HEK293 (cell line): ENCODE measurements at regions not wholly inside any gene's neighbourhood (a gene's known extent, or its start where the extent isn't known, plus 50 kb on each side); places are given as distances from the start of the nearest gene placed in this dataset.

Experiments
- CTCF ChIA-PET: fragments of 350-600 bp; formaldehyde crosslinking; extraction: SDS; loops from one replicate; lab custom pipeline; 2021; ENCODE audit warnings: antibody characterized with exemption; lab: Yijun Ruan, JAX
- POLR2A ChIA-PET: fragments of 300-600 bp; formaldehyde crosslinking; extraction: SDS; loops from one replicate; lab custom pipeline; 2020; ENCODE audit warnings: antibody characterized with exemption, inconsistent platforms; lab: Yijun Ruan, JAX
- H3K27ac ChIP-seq: fragments of 200-500 bp; sonication (Bioruptor generic); 2 replicates; pipeline ENCODE4 v1.5.1; 2014; ENCODE audit warnings: low read depth, low read length, control low read depth, inconsistent platforms; ENCODE audit errors: extremely low read depth
- H3K36me3 ChIP-seq, 2 experiments: fragments of 200-500 bp in 1 of 2; sonication (Bioruptor generic) in 1 of 2; 1 replicate in 1 of 2; 2 replicates in 1 of 2; pipeline ENCODE4 v1.5.1; 2014 to 2017; ENCODE audit warnings: inconsistent platforms in 2 of 2, low read length in 2 of 2; ENCODE audit not compliant: control insufficient read depth in 2 of 2, insufficient read depth in 1 of 2
- H3K4me1 ChIP-seq: fragments of 200-500 bp; sonication (Bioruptor generic); 2 replicates; pipeline ENCODE4 v1.5.1; 2014; ENCODE audit warnings: mild to moderate bottlenecking, low read length, inconsistent platforms; ENCODE audit not compliant: control insufficient read depth, insufficient read depth
- H3K4me3 ChIP-seq: 2 replicates; pipeline ENCODE4 v1.5.1; 2011; ENCODE audit warnings: low read depth, mild to moderate bottlenecking, control low read depth, low read length, moderate library complexity
- H3K9me3 ChIP-seq: fragments of 200-500 bp; sonication (Bioruptor generic); 2 replicates; pipeline ENCODE4 v1.5.1; 2014; ENCODE audit warnings: low read depth, low read length, inconsistent platforms; ENCODE audit not compliant: control insufficient read depth, insufficient read depth
- HOXC10 ChIP-seq: sonication (generic); formaldehyde crosslinking; IDR thresholded peaks from 2 replicates; pipeline ENCODE4 v1.8.1; 2023; ENCODE audit warnings: mild to moderate bottlenecking, missing genetic modification reagents
- HOXD13 ChIP-seq: sonication (generic); formaldehyde crosslinking; IDR thresholded peaks from 2 replicates; pipeline ENCODE4 v1.8.0; 2022; ENCODE audit warnings: missing genetic modification reagents, borderline replicate concordance
- MZF1 ChIP-seq: fragments of 450-650 bp; formaldehyde crosslinking; IDR thresholded peaks from 2 replicates; pipeline ENCODE4 v1.5.1; 2017; ENCODE audit warnings: missing biosample characterization, missing genetic modification characterization, borderline replicate concordance
- SALL2 ChIP-seq: fragments of 450-650 bp; formaldehyde crosslinking; IDR thresholded peaks from 2 replicates; pipeline ENCODE4 v1.5.0; 2017; ENCODE audit warnings: missing biosample characterization, mild to moderate bottlenecking, missing genetic modification characterization, borderline replicate concordance
- ZFP69B ChIP-seq: fragments of 450-650 bp; formaldehyde crosslinking; IDR thresholded peaks from 2 replicates; pipeline ENCODE4 v1.5.1; 2016; ENCODE audit warnings: missing biosample characterization, missing genetic modification characterization
- ZNF175 ChIP-seq: fragments of 450-650 bp; formaldehyde crosslinking; IDR thresholded peaks from 2 replicates; pipeline ENCODE4 v1.5.1; 2016; ENCODE audit warnings: missing biosample characterization, missing genetic modification characterization
- ZNF2 ChIP-seq: fragments of 450-650 bp; formaldehyde crosslinking; IDR thresholded peaks from 2 replicates; pipeline ENCODE4 v1.5.1; 2016; ENCODE audit warnings: missing biosample characterization, missing genetic modification characterization
- ZNF274 ChIP-seq, 2 experiments: fragments of 200-500 bp in 1 of 2; fragments of 450-650 bp in 1 of 2; sonication (Bioruptor generic) in 1 of 2; formaldehyde crosslinking in 1 of 2; IDR thresholded peaks; 2 replicates each; pipeline versions ENCODE4 v1.5.1 to v1.6.1; 2014 to 2016; ENCODE audit warnings: borderline replicate concordance in 1 of 2, inconsistent platforms in 1 of 2, low read length in 1 of 2, missing biosample characterization in 1 of 2, missing genetic modification characterization in 1 of 2
- ZNF391 ChIP-seq: fragments of 450-650 bp; formaldehyde crosslinking; IDR thresholded peaks from 2 replicates; pipeline ENCODE4 v1.5.1; 2016; ENCODE audit warnings: low read depth, missing biosample characterization, missing genetic modification characterization, borderline replicate concordance
- ZNF394 ChIP-seq: fragments of 450-650 bp; formaldehyde crosslinking; IDR thresholded peaks from 2 replicates; pipeline ENCODE4 v1.5.1; 2016; ENCODE audit warnings: missing biosample characterization, missing genetic modification characterization, mild to moderate bottlenecking, moderate library complexity, borderline replicate concordance
- TF ChIP-seq, protein P1 (sequence below): fragments of 450-650 bp; formaldehyde crosslinking; IDR thresholded peaks from 2 replicates; pipeline ENCODE4 v1.5.1; 2016; ENCODE audit warnings: missing biosample characterization, missing genetic modification characterization
- TF ChIP-seq, protein P2 (sequence below): fragments of 450-650 bp; formaldehyde crosslinking; IDR thresholded peaks from 2 replicates; pipeline ENCODE4 v1.5.1; 2016; ENCODE audit warnings: missing biosample characterization, missing genetic modification characterization
- TF ChIP-seq, protein P3 (sequence below): fragments of 450-650 bp; formaldehyde crosslinking; IDR thresholded peaks from 2 replicates; pipeline ENCODE4 v1.5.1; 2016; ENCODE audit warnings: missing biosample characterization, missing genetic modification characterization
- TF ChIP-seq, protein P4 (sequence below): fragments of 450-650 bp; IDR thresholded peaks from 2 replicates; pipeline ENCODE4 v1.5.1; 2018; ENCODE audit warnings: missing biosample characterization, mild to moderate bottlenecking, missing genetic modification characterization

DNA sequence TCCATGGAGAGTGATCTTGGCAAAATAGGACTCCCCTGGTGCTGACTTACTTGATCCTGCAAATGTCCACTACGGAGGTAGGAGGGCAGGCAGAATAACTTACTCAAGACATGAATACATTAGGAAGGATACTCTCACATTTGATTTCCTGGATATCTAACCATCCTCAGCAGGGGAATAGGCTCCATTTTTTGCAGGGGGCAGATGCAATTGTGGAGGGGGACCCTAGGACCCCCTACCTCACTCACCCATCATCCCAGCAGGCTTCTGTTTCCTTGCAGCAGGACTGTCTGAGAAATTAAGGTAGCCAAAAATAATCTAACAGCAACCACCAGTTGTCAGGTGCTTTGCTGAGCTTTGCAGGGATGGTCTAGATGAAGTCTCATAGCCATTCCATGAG, 482.0 kb downstream of the ZNF536 start:
- ChIA-PET POLR2A (no interaction called here), CTCF (interaction anchor here (0.7 to 1.3 kb wide), 3 partner anchors 15 to 70 kb away, joined by 3 to 4 read pairs (median 3); no protein-coding TSS in a partner anchor)
- TF ChIP-seq, protein P1, sequence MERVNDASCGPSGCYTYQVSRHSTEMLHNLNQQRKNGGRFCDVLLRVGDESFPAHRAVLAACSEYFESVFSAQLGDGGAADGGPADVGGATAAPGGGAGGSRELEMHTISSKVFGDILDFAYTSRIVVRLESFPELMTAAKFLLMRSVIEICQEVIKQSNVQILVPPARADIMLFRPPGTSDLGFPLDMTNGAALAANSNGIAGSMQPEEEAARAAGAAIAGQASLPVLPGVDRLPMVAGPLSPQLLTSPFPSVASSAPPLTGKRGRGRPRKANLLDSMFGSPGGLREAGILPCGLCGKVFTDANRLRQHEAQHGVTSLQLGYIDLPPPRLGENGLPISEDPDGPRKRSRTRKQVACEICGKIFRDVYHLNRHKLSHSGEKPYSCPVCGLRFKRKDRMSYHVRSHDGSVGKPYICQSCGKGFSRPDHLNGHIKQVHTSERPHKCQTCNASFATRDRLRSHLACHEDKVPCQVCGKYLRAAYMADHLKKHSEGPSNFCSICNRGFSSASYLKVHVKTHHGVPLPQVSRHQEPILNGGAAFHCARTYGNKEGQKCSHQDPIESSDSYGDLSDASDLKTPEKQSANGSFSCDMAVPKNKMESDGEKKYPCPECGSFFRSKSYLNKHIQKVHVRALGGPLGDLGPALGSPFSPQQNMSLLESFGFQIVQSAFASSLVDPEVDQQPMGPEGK (tag by site-specific recombination): no peak
- TF ChIP-seq ZFP69B (no peak), ZNF175 (no peak), SALL2 (no peak), HOXC10 (CRISPR knock-in tag) (no peak), ZNF274 (IDR thresholded peaks at IDR 0.05; ENCODE audit: low read length) (no peak), ZNF274 (tag by site-specific recombination; IDR thresholded peaks at IDR 0.05; ENCODE audit: borderline replicate concordance) (no peak)
- TF ChIP-seq, protein P2, sequence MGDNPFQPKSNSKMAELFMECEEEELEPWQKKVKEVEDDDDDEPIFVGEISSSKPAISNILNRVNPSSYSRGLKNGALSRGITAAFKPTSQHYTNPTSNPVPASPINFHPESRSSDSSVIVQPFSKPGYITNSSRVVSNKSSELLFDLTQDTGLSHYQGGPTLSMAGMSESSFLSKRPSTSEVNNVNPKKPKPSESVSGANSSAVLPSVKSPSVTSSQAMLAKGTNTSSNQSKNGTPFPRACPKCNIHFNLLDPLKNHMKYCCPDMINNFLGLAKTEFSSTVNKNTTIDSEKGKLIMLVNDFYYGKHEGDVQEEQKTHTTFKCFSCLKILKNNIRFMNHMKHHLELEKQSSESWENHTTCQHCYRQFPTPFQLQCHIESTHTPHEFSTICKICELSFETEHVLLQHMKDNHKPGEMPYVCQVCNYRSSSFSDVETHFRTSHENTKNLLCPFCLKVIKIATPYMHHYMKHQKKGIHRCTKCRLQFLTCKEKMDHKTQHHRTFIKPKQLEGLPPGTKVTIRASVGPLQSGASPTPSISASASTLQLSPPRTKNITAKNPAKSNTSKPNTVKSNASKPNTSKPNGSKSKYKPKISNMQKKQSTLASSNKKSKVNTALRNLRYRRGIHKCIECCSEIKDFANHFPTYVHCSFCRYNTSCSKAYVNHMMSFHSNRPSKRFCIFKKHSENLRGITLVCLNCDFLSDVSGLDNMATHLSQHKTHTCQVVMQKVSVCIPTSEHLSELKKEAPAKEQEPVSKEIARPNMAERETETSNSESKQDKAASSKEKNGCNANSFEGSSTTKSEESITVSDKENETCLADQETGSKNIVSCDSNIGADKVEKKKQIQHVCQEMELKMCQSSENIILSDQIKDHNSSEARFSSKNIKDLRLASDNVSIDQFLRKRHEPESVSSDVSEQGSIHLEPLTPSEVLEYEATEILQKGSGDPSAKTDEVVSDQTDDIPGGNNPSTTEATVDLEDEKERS (tag by site-specific recombination): no peak
- no peak overlapping the region for H3K27ac ChIP-seq
- no peaks in the 10 kb centered on the region for H3K9me3 ChIP-seq
- no peak overlapping the region for H3K4me3 ChIP-seq
- H3K36me3 ChIP-seq: no peaks in the 10 kb centered on the region
- H3K4me1 ChIP-seq: no peaks in the 10 kb centered on the region

DNA sequence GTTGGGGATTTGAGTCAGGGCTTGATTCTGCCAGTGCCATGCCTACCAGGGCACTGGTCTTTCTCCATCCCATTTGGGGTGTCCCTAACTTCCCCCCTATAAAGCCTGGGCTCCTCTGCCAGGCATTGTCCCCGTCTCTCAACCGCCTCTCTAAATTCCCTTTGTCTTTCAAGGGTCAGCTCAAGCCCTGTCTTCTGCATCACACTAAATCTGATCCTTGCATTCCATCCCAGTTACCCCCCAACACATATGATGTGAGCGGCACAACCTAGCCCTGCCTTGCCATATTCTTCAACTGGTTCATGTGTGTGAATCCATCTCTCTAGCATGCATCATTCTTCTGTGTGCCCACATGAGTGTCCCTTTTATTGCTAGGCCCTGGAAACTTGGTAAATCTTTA, 480.9 kb downstream of the ZNF536 start:
- Histone ChIP-seq H3K27ac (no peak overlapping the region), H3K4me1 (0 out of 2 replicates have a peak, but pooled peaks cover 2% of the 10 kb centered on the region), H3K9me3 (no peaks in the 10 kb centered on the region), H3K36me3 (no peaks in the 10 kb centered on the region), H3K4me3 (no peak overlapping the region)
- CTCF ChIA-PET: interaction anchor here (0.5 to 1.2 kb wide), 4 partner anchors 32 to 772 kb away, joined by 3 to 5 read pairs (median 4); no protein-coding TSS in a partner anchor
- no peak for TF ChIP-seq ZNF175
- no peak for TF ChIP-seq HOXD13 (CRISPR knock-in tag)
- TF ChIP-seq, protein P3, sequence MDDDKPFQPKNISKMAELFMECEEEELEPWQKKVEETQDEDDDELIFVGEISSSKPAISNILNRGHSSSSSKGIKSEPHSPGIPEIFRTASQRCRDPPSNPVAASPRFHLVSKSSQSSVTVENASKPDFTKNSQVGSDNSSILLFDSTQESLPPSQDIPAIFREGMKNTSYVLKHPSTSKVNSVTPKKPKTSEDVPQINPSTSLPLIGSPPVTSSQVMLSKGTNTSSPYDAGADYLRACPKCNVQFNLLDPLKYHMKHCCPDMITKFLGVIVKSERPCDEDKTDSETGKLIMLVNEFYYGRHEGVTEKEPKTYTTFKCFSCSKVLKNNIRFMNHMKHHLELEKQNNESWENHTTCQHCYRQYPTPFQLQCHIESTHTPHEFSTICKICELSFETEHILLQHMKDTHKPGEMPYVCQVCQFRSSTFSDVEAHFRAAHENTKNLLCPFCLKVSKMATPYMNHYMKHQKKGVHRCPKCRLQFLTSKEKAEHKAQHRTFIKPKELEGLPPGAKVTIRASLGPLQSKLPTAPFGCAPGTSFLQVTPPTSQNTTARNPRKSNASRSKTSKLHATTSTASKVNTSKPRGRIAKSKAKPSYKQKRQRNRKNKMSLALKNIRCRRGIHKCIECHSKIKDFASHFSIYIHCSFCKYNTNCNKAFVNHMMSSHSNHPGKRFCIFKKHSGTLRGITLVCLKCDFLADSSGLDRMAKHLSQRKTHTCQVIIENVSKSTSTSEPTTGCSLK (tag by site-specific recombination): no peak
- TF ChIP-seq ZNF2: no peak
- TF ChIP-seq, protein P4, sequence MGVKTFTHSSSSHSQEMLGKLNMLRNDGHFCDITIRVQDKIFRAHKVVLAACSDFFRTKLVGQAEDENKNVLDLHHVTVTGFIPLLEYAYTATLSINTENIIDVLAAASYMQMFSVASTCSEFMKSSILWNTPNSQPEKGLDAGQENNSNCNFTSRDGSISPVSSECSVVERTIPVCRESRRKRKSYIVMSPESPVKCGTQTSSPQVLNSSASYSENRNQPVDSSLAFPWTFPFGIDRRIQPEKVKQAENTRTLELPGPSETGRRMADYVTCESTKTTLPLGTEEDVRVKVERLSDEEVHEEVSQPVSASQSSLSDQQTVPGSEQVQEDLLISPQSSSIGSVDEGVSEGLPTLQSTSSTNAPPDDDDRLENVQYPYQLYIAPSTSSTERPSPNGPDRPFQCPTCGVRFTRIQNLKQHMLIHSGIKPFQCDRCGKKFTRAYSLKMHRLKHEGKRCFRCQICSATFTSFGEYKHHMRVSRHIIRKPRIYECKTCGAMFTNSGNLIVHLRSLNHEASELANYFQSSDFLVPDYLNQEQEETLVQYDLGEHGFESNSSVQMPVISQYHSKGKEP: no peak
- no peak for TF ChIP-seq MZF1 (tag by site-specific recombination)
- no peak for TF ChIP-seq ZNF391 (tag by site-specific recombination)
- no peak for TF ChIP-seq ZNF394 (tag by site-specific recombination)
- POLR2A ChIA-PET: interaction anchor here (0.5 kb wide), 1 partner anchor 126 kb away, joined by 3 read pairs; no protein-coding TSS in a partner anchor
